ENCODE measurements at regions not wholly inside any gene's neighbourhood (a gene's known extent, or its start where the extent isn't known, plus 50 kb on each side); places are given as distances from the start of the nearest gene placed in this dataset.

DNA sequence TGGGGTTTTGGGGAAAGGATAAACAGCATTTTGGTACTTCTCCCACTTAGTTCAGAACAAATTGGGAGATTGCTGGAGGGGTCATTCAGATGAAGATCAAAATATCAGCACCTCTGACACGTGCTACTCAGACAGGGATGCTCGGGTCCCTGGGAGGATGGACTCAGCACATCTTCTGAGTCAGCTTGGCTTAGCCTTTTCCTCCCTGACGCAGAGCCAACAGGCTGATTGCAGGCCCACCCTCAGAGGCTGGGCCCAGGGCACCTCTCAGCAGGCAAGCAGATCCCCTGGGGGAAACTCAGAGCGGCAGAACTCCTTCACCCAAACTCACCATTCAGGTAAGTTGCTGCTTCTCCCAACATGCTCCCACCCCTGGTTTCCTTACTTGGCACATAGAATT, 304.9 kb downstream of the TLE3 start:
- Histone ChIP-seq H3K4me3 (ENCODE audit: low read length) (no peak overlapping the region), H4K20me1 (ENCODE audit: insufficient read depth, low read length) (no peaks in the 10 kb centered on the region), H3K4me1 (ENCODE audit: low read length) (peaks cover 8% of the 10 kb centered on the region; the same call in 1 of the 2 replicates), H3K4me2 (ENCODE audit: low read depth, low read length) (no peak overlapping the region), H3K9me2 (replicated peaks; ENCODE audit: insufficient read depth, low read length) (no peaks in the 10 kb centered on the region), H3K27me3 (replicated peaks; ENCODE audit: insufficient read depth, low read length) (no peaks in the 10 kb centered on the region), H3K9ac (ENCODE audit: low read length) (no peak overlapping the region), H3F3A (ENCODE audit: insufficient read depth, low read length) (no peaks in the 10 kb centered on the region), H3K36me3 (replicated peaks; ENCODE audit: insufficient read depth, low read length) (no peaks in the 10 kb centered on the region), H2AFZ (ENCODE audit: low read length) (no peak overlapping the region), H3K79me2 (ENCODE audit: low read length) (no peaks in the 10 kb centered on the region), H3K9me3 (replicated peaks; ENCODE audit: insufficient read depth, low read length) (no peaks in the 10 kb centered on the region), H3K27ac (ENCODE audit: low read length) (no peak overlapping the region)
- TF ChIP-seq EZH2 (optimal IDR thresholded peaks at IDR 0.05; ENCODE audit: low read depth, low read length) (no peak), CTCF (IDR thresholded peaks at IDR 0.05; ENCODE audit: low read length) (no peak), EZH2phosphoT487 (IDR thresholded peaks at IDR 0.05; ENCODE audit: low read length) (no peak)
- DNase-seq: no peak

GRCh38 chr15:69793431-69793780, 304.3 kb downstream of the TLE3 start:
- Histone ChIP-seq H3K9me2 (replicated peaks; ENCODE audit: insufficient read depth, low read length) (no peaks in the 10 kb centered on the region), H3K9me3 (replicated peaks; ENCODE audit: insufficient read depth, low read length) (no peaks in the 10 kb centered on the region), H4K20me1 (ENCODE audit: insufficient read depth, low read length) (no peaks in the 10 kb centered on the region), H3K4me3 (ENCODE audit: low read length) (no peak overlapping the region), H3K4me1 (ENCODE audit: low read length) (peaks cover 8% of the 10 kb centered on the region; the same call in 1 of the 2 replicates), H3K27me3 (replicated peaks; ENCODE audit: insufficient read depth, low read length) (no peaks in the 10 kb centered on the region), H3K9ac (ENCODE audit: low read length) (no peak overlapping the region), H3K27ac (ENCODE audit: low read length) (no peak overlapping the region), H3K4me2 (ENCODE audit: low read depth, low read length) (no peak overlapping the region), H3K79me2 (ENCODE audit: low read length) (no peaks in the 10 kb centered on the region), H2AFZ (ENCODE audit: low read length) (no peak overlapping the region), H3F3A (ENCODE audit: insufficient read depth, low read length) (no peaks in the 10 kb centered on the region), H3K36me3 (replicated peaks; ENCODE audit: insufficient read depth, low read length) (no peaks in the 10 kb centered on the region)
- no peak for TF ChIP-seq EZH2 (optimal IDR thresholded peaks at IDR 0.05; ENCODE audit: low read depth, low read length)
- no peak for TF ChIP-seq CTCF (IDR thresholded peaks at IDR 0.05; ENCODE audit: low read length)
- no peak for TF ChIP-seq EZH2phosphoT487 (IDR thresholded peaks at IDR 0.05; ENCODE audit: low read length)
- DNase-seq: no peak

DNA sequence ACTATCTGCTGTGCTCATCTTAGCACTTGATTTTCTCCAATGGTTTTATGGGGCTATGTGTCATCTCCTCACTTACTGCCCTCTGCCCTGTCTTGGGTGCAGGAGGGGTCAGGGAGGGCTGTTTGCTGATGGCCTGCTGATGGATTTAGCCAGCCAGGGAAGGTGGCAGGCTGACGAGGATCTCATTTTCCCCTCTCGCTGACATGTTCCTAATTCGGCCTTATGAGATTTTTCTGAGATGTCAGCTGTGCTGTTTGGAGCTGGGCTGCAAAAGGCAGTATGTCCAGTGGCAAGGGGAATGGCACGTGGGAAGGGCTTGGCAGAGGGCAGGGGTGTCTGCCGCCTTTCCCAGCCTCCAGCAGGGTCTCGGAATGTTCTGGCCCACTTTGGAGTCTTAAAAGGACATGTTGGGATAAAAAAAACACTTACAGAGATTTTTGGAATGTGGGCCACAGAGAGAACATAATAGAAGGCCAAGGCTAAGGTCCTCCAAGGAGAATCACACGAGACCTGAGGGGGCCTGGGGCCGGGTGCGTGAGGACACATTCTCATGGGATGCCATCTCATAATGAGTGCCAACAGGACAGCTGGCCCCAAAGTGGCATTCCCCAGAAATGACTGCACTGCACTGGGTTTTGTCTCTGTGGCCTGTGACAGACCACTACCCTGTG, 303.8 kb downstream of the TLE3 start:
- H3K4me1 ChIP-seq (ENCODE audit: low read length): peaks cover 8% of the 10 kb centered on the region; the same call in 1 of the 2 replicates
- H3K27ac ChIP-seq (ENCODE audit: low read length): no peak overlapping the region
- H3K36me3 ChIP-seq (replicated peaks; ENCODE audit: insufficient read depth, low read length): no peaks in the 10 kb centered on the region

More for the DNA sequence above, 303.8 kb downstream of the TLE3 start:
- H3K4me2 ChIP-seq (ENCODE audit: low read depth, low read length): no peak overlapping the region
- H4K20me1 ChIP-seq (ENCODE audit: insufficient read depth, low read length): no peaks in the 10 kb centered on the region
- no peak for TF ChIP-seq CTCF (IDR thresholded peaks at IDR 0.05; ENCODE audit: low read length)
- TF ChIP-seq EZH2phosphoT487 (IDR thresholded peaks at IDR 0.05; ENCODE audit: low read length): no peak
- no peak for TF ChIP-seq EZH2 (optimal IDR thresholded peaks at IDR 0.05; ENCODE audit: low read depth, low read length)
- no peaks in the 10 kb centered on the region for H3K9me3 ChIP-seq (replicated peaks; ENCODE audit: insufficient read depth, low read length)
- H3K4me3 ChIP-seq (ENCODE audit: low read length): no peak overlapping the region
- no peak for DNase-seq
- no peak overlapping the region for H2AFZ ChIP-seq (ENCODE audit: low read length)
- no peaks in the 10 kb centered on the region for H3K27me3 ChIP-seq (replicated peaks; ENCODE audit: insufficient read depth, low read length)
- H3K9me2 ChIP-seq (replicated peaks; ENCODE audit: insufficient read depth, low read length): no peaks in the 10 kb centered on the region
- no peak overlapping the region for H3K9ac ChIP-seq (ENCODE audit: low read length)
- H3F3A ChIP-seq (ENCODE audit: insufficient read depth, low read length): no peaks in the 10 kb centered on the region
- no peaks in the 10 kb centered on the region for H3K79me2 ChIP-seq (ENCODE audit: low read length)

All from MM.1S (cell line).